Spinal cord (tissue), 9 donors: ENCODE measurements at regions not wholly inside any gene's neighbourhood (a gene's known extent, or its start where the extent isn't known, plus 50 kb on each side); places are given as distances from the start of the nearest gene placed in this dataset.

ENCODE experiments used
- DNase-seq, 6 donors: peaks; one replicate each; pipeline versions ENCODE4 v3.0.0 to v3.0.0-alpha.2; 2013 to 2015; ENCODE audit warnings: low spot score in 6 of 6, low read depth in 4 of 6
- H3K27ac ChIP-seq: one replicate; pipeline ENCODE4 v1.5.1; 2013; ENCODE audit warnings: low read depth, low read length, control low read depth
- H3K27me3 ChIP-seq: one replicate; pipeline ENCODE4 v1.6.1; 2013; ENCODE audit warnings: low read length; ENCODE audit not compliant: control insufficient read depth, insufficient read depth
- H3K36me3 ChIP-seq: one replicate; pipeline ENCODE4 v1.6.1; 2013; ENCODE audit warnings: low read length; ENCODE audit not compliant: control insufficient read depth, insufficient read depth
- H3K4me1 ChIP-seq: one replicate; pipeline ENCODE4 v1.6.1; 2013; ENCODE audit warnings: low read length; ENCODE audit not compliant: control insufficient read depth, insufficient read depth
- H3K4me3 ChIP-seq: one replicate; pipeline ENCODE4 v1.5.1; 2013; ENCODE audit warnings: low read depth, low read length, control low read depth
- H3K9me3 ChIP-seq: one replicate; pipeline ENCODE4 v1.6.1; 2013; ENCODE audit warnings: low read length; ENCODE audit not compliant: control insufficient read depth, insufficient read depth
- WGBS: methylation state at CpG from one replicate; pipeline ENCODE4 v1.1.5; 2013; ENCODE audit warnings: missing lambda C conversion rate; ENCODE audit not compliant: insufficient coverage; 5-methylcytosine and 5-hydroxymethylcytosine counted together
- donor health status: healthy.

GRCh38 chr9:135315572-135315971, 164.0 kb upstream of the PPP1R26 start:
- Histone ChIP-seq H3K36me3 (no peaks in the 10 kb centered on the region), H3K4me1 (no peaks in the 10 kb centered on the region), H3K9me3 (no peaks in the 10 kb centered on the region), H3K27ac (no peak overlapping the region), H3K4me3 (no peak overlapping the region), H3K27me3 (no peaks in the 10 kb centered on the region)
- WGBS: 96% methylated on average over 5 of the region's 9 CpGs
- DNase-seq: no peak

GRCh38 chr9:135320331-135320730, 159.3 kb upstream of the PPP1R26 start:
- H3K27ac ChIP-seq: no peak overlapping the region
- 95% methylated on average over 2 of the region's 6 CpGs for WGBS

GRCh38 chr9:135320943-135321342, 158.6 kb upstream of the PPP1R26 start:
- Histone ChIP-seq H3K27me3 (no peaks in the 10 kb centered on the region), H3K9me3 (peaks cover 4% of the 10 kb centered on the region), H3K4me3 (no peak overlapping the region), H3K27ac (no peak overlapping the region), H3K4me1 (no peaks in the 10 kb centered on the region), H3K36me3 (no peaks in the 10 kb centered on the region)
- WGBS: 76% methylated on average over 5 of the region's 6 CpGs
- DNase-seq: no peak

More at GRCh38 chr9:135320331-135320730, 159.3 kb upstream of the PPP1R26 start:
- Histone ChIP-seq H3K36me3 (no peaks in the 10 kb centered on the region), H3K9me3 (peaks cover 4% of the 10 kb centered on the region), H3K4me3 (no peak overlapping the region), H3K27me3 (no peaks in the 10 kb centered on the region), H3K4me1 (no peaks in the 10 kb centered on the region)
- DNase-seq: no peak

- no peak overlapping the region for H3K4me3 ChIP-seq
- no peaks in the 10 kb centered on the region for H3K4me1 ChIP-seq
- H3K36me3 ChIP-seq: no peaks in the 10 kb centered on the region
- 71% methylated on average over 2 of the region's 4 CpGs for WGBS
- H3K27ac ChIP-seq: no peak overlapping the region
- peaks cover 4% of the 10 kb centered on the region for H3K9me3 ChIP-seq
- no peak for DNase-seq
- H3K27me3 ChIP-seq: no peaks in the 10 kb centered on the region
Observed at GRCh38 chr9:135321580-135321979, 158.0 kb upstream of the PPP1R26 start.

GRCh38 chr9:135324329-135324728, 155.3 kb upstream of the PPP1R26 start:
- Histone ChIP-seq H3K4me3 (no peak overlapping the region), H3K4me1 (no peaks in the 10 kb centered on the region), H3K36me3 (no peaks in the 10 kb centered on the region), H3K27me3 (no peaks in the 10 kb centered on the region), H3K9me3 (peaks cover 4% of the 10 kb centered on the region), H3K27ac (no peak overlapping the region)
- DNase-seq: no peak
- WGBS: 88% methylated on average over 4 of the region's 6 CpGs

GRCh38 chr9:135326141-135326540, 153.4 kb upstream of the PPP1R26 start:
- no peak for DNase-seq
- Histone ChIP-seq H3K4me1 (no peaks in the 10 kb centered on the region), H3K27ac (no peak overlapping the region), H3K36me3 (no peaks in the 10 kb centered on the region), H3K27me3 (no peaks in the 10 kb centered on the region), H3K4me3 (no peak overlapping the region), H3K9me3 (peaks cover 4% of the 10 kb centered on the region)
- 90% methylated on average over 6 of the region's 7 CpGs for WGBS

GRCh38 chr9:135326633-135327152, 152.9 kb upstream of the PPP1R26 start:
- WGBS: 96% methylated on average over 11 of the region's 11 CpGs
- H3K27me3 ChIP-seq: no peaks in the 10 kb centered on the region

GRCh38 chr9:135328485-135329417, 150.8 kb upstream of the PPP1R26 start:
- Histone ChIP-seq H3K27me3 (no peaks in the 10 kb centered on the region), H3K9me3 (no peaks in the 10 kb centered on the region), H3K36me3 (no peaks in the 10 kb centered on the region), H3K27ac (no peak overlapping the region), H3K4me1 (peaks cover 9% of the 10 kb centered on the region), H3K4me3 (no peak overlapping the region)
- 68% methylated on average over 13 of the region's 20 CpGs for WGBS
- no peak for DNase-seq

More at GRCh38 chr9:135326633-135327152, 152.9 kb upstream of the PPP1R26 start:
- Histone ChIP-seq H3K36me3 (no peaks in the 10 kb centered on the region), H3K27ac (no peak overlapping the region), H3K9me3 (peaks cover 4% of the 10 kb centered on the region), H3K4me3 (no peak overlapping the region), H3K4me1 (peaks cover 5% of the 10 kb centered on the region)
- DNase-seq: no peak

- DNase-seq: peak in 1 of 6 donors; percentile 65
- H3K36me3 ChIP-seq: no peaks in the 10 kb centered on the region
- WGBS: 59% methylated on average over 16 of the region's 21 CpGs
Observed at GRCh38 chr9:135329571-135330306, 149.8 kb upstream of the PPP1R26 start.

More at GRCh38 chr9:135329571-135330306, 149.8 kb upstream of the PPP1R26 start:
- H3K4me1 ChIP-seq: peaks cover 9% of the 10 kb centered on the region
- no peaks in the 10 kb centered on the region for H3K27me3 ChIP-seq
- no peak overlapping the region for H3K27ac ChIP-seq
- no peaks in the 10 kb centered on the region for H3K9me3 ChIP-seq
- no peak overlapping the region for H3K4me3 ChIP-seq
